ENCODE measurements at regions not wholly inside any gene's neighbourhood (a gene's known extent, or its start where the extent isn't known, plus 50 kb on each side); places are given as distances from the start of the nearest gene placed in this dataset.

- no peak for TF ChIP-seq CSDC2 (CRISPR knock-in tag; IDR thresholded peaks at IDR 0.05)
- no peak for TF ChIP-seq ISL1 (CRISPR knock-in tag; IDR thresholded peaks at IDR 0.05)
- no peak for TF ChIP-seq ZFP3 (CRISPR knock-in tag; IDR thresholded peaks at IDR 0.05)
Measured at GRCh38 chrX:828411-828959, 197.9 kb downstream of the SHOX start.
